Omental fat pad (tissue), 3 donors: ENCODE measurements at regions not wholly inside any gene's neighbourhood (a gene's known extent, or its start where the extent isn't known, plus 50 kb on each side); places are given as distances from the start of the nearest gene placed in this dataset.

Experiments
- ATAC-seq: fragments of 150-250 bp; one replicate; pipeline ENCODE4 v1.9.1; 2016; ENCODE audit warnings: mild to moderate bottlenecking, moderate library complexity; ENCODE audit not compliant: low FRiP score
- DNase-seq: peaks from one replicate; pipeline ENCODE4 v3.0.0-alpha.2; 2019; ENCODE audit warnings: low spot score
- CTCF ChIP-seq, 3 donors: fragments of 450-650 bp; IDR thresholded peaks; one replicate each; pipeline ENCODE4 v1.5.1; 2016 to 2017; ENCODE audit warnings: antibody characterized with exemption in 3 of 3, mild to moderate bottlenecking in 3 of 3, moderate library complexity in 2 of 3

- ATAC-seq, result no peak
- no peak for TF ChIP-seq CTCF (IDR thresholded peaks at IDR 0.05)
- DNase-seq, result no peak
These were observed 437.8 kb upstream of the AZI2 start for GRCh38 chr3:28786446-28786845.

GRCh38 chr3:28788571-28788970, 439.9 kb upstream of the AZI2 start:
- TF ChIP-seq CTCF (IDR thresholded peaks at IDR 0.05), result no peak
- ATAC-seq, result no peak
- no peak for DNase-seq

GRCh38 chr3:28791713-28792255, 443.2 kb upstream of the AZI2 start:
- no peak for ATAC-seq
- no peak for DNase-seq
- TF ChIP-seq CTCF (IDR thresholded peaks at IDR 0.05), result no peak

- DNase-seq (no peak), ATAC-seq (no peak)
- no peak for TF ChIP-seq CTCF (IDR thresholded peaks at IDR 0.05)
These were observed 444.0 kb upstream of the AZI2 start for GRCh38 chr3:28792604-28793003.

GRCh38 chr3:28799084-28799483, 450.5 kb upstream of the AZI2 start:
- TF ChIP-seq CTCF (IDR thresholded peaks at IDR 0.05), result no peak
- ATAC-seq (no peak), DNase-seq (no peak)

GRCh38 chr3:28800203-28800602, 451.6 kb upstream of the AZI2 start:
- no peak for ATAC-seq
- DNase-seq, result no peak
- no peak for TF ChIP-seq CTCF (IDR thresholded peaks at IDR 0.05)

- ATAC-seq, result no peak
- no peak for TF ChIP-seq CTCF (IDR thresholded peaks at IDR 0.05)
- no peak for DNase-seq
These were observed 459.4 kb upstream of the AZI2 start for GRCh38 chr3:28808068-28808467.
